ENCODE measurements at regions not wholly inside any gene's neighbourhood (a gene's known extent, or its start where the extent isn't known, plus 50 kb on each side); places are given as distances from the start of the nearest gene placed in this dataset.

DNA sequence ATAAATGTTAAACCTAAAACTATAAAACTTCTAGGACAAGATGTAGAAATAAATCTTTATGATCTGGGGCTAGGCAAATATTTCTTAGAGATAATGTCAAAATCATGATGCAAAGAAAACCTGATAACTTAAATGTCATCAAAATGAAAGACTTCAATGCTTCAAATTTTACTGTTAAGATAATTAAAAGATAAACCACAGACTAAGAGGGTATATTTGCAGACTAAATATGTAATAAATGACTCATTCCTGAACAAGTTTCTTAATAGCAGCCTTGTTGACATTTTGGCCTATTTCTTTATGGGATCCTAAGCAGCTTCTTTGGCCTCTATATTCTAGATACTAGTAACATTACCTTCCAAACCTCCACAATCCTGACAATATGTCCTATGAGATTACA lies 2878.3 kb upstream of the PCDH20 start:
- CTCF ChIA-PET: interaction anchor here (0.6 kb wide), 1 partner anchor 424 kb away, joined by 3 read pairs; no protein-coding TSS in a partner anchor
- POLR2A ChIA-PET: no interaction called here
- Histone ChIP-seq H3K4me3 (ENCODE audit: control insufficient read depth in 1 of 7, extremely low read depth in 1 of 7, insufficient read depth in 4 of 7, low read depth in 2 of 7, low read length in 6 of 7) (no peak overlapping the region), H3K27ac (ENCODE audit: insufficient read depth in 1 of 2, low read depth in 1 of 2, low read length in 2 of 2, poor library complexity in 1 of 2, severe bottlenecking in 2 of 2) (no peak overlapping the region), H3K4me1 (ENCODE audit: control extremely low read depth in 1 of 4, control insufficient read depth in 4 of 4, insufficient read depth in 4 of 4, low read length in 3 of 4) (no peaks in the 10 kb centered on the region), H3K36me3 (ENCODE audit: control insufficient read depth in 4 of 4, insufficient read depth in 4 of 4, low read length in 3 of 4) (no peaks in the 10 kb centered on the region), H3K9me3 (ENCODE audit: control extremely low read depth in 1 of 5, control insufficient read depth in 4 of 5, insufficient read depth in 2 of 5, low read depth in 1 of 5, low read length in 4 of 5) (no peaks in the 10 kb centered on the region), H3K27me3 (replicated peaks in 2 of 5; ENCODE audit: control insufficient read depth in 4 of 5, insufficient read depth in 5 of 5, low read length in 4 of 5) (no peaks in the 10 kb centered on the region)
- DNase-seq: no peak

DNA sequence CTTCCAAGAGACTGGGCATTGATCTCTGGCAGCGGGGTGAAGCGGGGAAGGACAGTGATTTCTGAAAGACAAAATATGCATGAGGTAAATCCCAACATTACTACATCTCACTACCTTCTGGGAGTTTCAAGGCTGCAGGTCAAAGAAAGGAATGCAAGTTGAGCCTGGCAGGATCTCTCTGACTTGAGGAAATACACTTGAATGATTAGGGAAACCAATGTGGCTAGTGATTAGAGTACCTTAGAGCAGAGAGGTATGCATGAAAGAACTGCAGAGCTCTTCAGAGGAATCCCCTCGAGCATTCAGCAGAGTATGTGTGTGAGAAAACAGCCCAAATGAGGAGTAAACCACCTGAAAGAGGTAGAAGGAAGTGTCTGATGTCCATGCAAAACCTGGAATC lies 2874.1 kb upstream of the PCDH20 start:
- H3K4me1 ChIP-seq (ENCODE audit: control extremely low read depth in 1 of 4, control insufficient read depth in 4 of 4, insufficient read depth in 4 of 4, low read length in 3 of 4): no peaks in the 10 kb centered on the region
- POLR2A ChIA-PET: no interaction called here

DNA sequence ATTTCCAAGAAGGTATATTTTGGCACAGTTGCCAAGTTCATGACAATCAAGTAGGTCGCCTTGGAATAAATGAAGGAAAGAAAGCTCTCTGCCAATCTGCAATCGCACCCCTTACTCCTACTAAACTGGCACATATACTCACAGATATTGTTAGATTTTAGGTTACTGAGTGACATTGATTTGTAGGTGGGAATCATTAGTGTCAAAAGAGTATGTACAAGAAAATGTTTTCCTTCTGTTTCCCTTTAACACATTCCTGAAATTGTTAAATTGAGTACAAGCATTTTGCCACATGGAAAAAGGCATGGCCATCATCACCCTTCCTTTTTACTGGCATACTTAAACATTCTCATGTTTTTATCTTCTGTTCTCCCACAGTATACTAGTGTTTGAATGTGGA lies 2868.3 kb upstream of the PCDH20 start:
- ChIA-PET POLR2A (no interaction called here), CTCF (no interaction called here)
- no peak for DNase-seq
- H3K27me3 ChIP-seq (replicated peaks in 2 of 5; ENCODE audit: control insufficient read depth in 4 of 5, insufficient read depth in 5 of 5, low read length in 4 of 5): no peaks in the 10 kb centered on the region
- H3K9me3 ChIP-seq (ENCODE audit: control extremely low read depth in 1 of 5, control insufficient read depth in 4 of 5, insufficient read depth in 2 of 5, low read depth in 1 of 5, low read length in 4 of 5): no peaks in the 10 kb centered on the region
- H3K4me3 ChIP-seq (ENCODE audit: control insufficient read depth in 1 of 7, extremely low read depth in 1 of 7, insufficient read depth in 4 of 7, low read depth in 2 of 7, low read length in 6 of 7): no peak overlapping the region
- H3K27ac ChIP-seq (ENCODE audit: insufficient read depth in 1 of 2, low read depth in 1 of 2, low read length in 2 of 2, poor library complexity in 1 of 2, severe bottlenecking in 2 of 2): no peak overlapping the region
- no peaks in the 10 kb centered on the region for H3K4me1 ChIP-seq (ENCODE audit: control extremely low read depth in 1 of 4, control insufficient read depth in 4 of 4, insufficient read depth in 4 of 4, low read length in 3 of 4)
- no CpG with 5 or more reads among the region's 2 CpGs for WGBS (ENCODE audit: insufficient coverage)
- no peaks in the 10 kb centered on the region for H3K36me3 ChIP-seq (ENCODE audit: control insufficient read depth in 4 of 4, insufficient read depth in 4 of 4, low read length in 3 of 4)

More for the DNA sequence above, 2874.1 kb upstream of the PCDH20 start:
- Histone ChIP-seq H3K27ac (ENCODE audit: insufficient read depth in 1 of 2, low read depth in 1 of 2, low read length in 2 of 2, poor library complexity in 1 of 2, severe bottlenecking in 2 of 2) (no peak overlapping the region), H3K36me3 (ENCODE audit: control insufficient read depth in 4 of 4, insufficient read depth in 4 of 4, low read length in 3 of 4) (no peaks in the 10 kb centered on the region), H3K9me3 (ENCODE audit: control extremely low read depth in 1 of 5, control insufficient read depth in 4 of 5, insufficient read depth in 2 of 5, low read depth in 1 of 5, low read length in 4 of 5) (no peaks in the 10 kb centered on the region), H3K27me3 (replicated peaks in 2 of 5; ENCODE audit: control insufficient read depth in 4 of 5, insufficient read depth in 5 of 5, low read length in 4 of 5) (no peaks in the 10 kb centered on the region), H3K4me3 (ENCODE audit: control insufficient read depth in 1 of 7, extremely low read depth in 1 of 7, insufficient read depth in 4 of 7, low read depth in 2 of 7, low read length in 6 of 7) (no peak overlapping the region)
- DNase-seq: no peak
- CTCF ChIA-PET: no interaction called here
- WGBS (ENCODE audit: insufficient coverage): 86% methylated on average over 1 of the region's 3 CpGs

DNA sequence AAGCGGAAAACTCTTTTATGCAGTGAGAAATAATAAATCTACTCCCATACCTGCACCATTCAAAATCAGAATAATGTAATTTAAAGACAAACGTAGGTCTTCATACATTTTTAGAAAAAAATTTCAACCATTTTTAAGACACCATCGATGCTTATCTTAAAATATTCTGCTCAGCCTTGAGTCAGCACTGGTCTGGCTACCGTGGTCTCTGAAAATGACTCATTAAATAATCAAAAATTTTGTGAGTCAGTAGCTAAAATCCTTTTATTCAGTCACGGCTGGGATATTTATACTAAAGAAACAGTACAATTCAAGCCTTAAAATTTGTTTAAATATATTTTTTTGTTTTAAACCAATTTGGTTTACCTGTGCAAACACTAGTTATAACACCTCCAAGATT lies 2862.8 kb upstream of the PCDH20 start:
- H3K27me3 ChIP-seq (replicated peaks in 2 of 5; ENCODE audit: control insufficient read depth in 4 of 5, insufficient read depth in 5 of 5, low read length in 4 of 5): no peaks in the 10 kb centered on the region
- H3K9me3 ChIP-seq (ENCODE audit: control extremely low read depth in 1 of 5, control insufficient read depth in 4 of 5, insufficient read depth in 2 of 5, low read depth in 1 of 5, low read length in 4 of 5): peaks cover 0 to 7% (median 0%) of the 10 kb centered on the region in 5 experiments
- no peak for DNase-seq
- ChIA-PET CTCF (no interaction called here), POLR2A (no interaction called here)
- H3K4me3 ChIP-seq (ENCODE audit: control insufficient read depth in 1 of 7, extremely low read depth in 1 of 7, insufficient read depth in 4 of 7, low read depth in 2 of 7, low read length in 6 of 7): no peak overlapping the region
- no peaks in the 10 kb centered on the region for H3K36me3 ChIP-seq (ENCODE audit: control insufficient read depth in 4 of 4, insufficient read depth in 4 of 4, low read length in 3 of 4)
- WGBS (ENCODE audit: insufficient coverage): 100% methylated on average over 3 of the region's 5 CpGs
- no peak overlapping the region for H3K27ac ChIP-seq (ENCODE audit: insufficient read depth in 1 of 2, low read depth in 1 of 2, low read length in 2 of 2, poor library complexity in 1 of 2, severe bottlenecking in 2 of 2)
- no peaks in the 10 kb centered on the region for H3K4me1 ChIP-seq (ENCODE audit: control extremely low read depth in 1 of 4, control insufficient read depth in 4 of 4, insufficient read depth in 4 of 4, low read length in 3 of 4)

DNA sequence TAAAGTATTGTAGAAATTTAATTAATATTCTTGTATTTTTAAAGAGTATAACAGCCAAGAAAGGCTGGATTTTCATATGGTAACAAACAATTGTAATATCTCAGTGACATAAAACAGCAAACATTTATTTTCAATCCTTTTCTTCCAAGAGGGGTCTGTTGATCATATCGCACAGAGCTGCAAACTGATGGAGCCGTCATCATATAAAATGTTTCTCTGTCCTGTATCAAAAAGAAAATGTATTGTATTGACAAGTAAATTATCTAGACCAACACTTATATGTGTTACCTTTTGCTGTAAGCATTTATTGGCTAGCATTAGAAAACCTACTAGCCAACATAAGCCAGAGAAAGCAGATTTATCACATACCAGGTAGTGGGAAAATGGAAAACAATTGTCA lies 2861.4 kb upstream of the PCDH20 start:
- no peak overlapping the region for H3K4me3 ChIP-seq (ENCODE audit: control insufficient read depth in 1 of 7, extremely low read depth in 1 of 7, insufficient read depth in 4 of 7, low read depth in 2 of 7, low read length in 6 of 7)
- H3K27me3 ChIP-seq (replicated peaks in 2 of 5; ENCODE audit: control insufficient read depth in 4 of 5, insufficient read depth in 5 of 5, low read length in 4 of 5): no peaks in the 10 kb centered on the region
- H3K4me1 ChIP-seq (ENCODE audit: control extremely low read depth in 1 of 4, control insufficient read depth in 4 of 4, insufficient read depth in 4 of 4, low read length in 3 of 4): no peaks in the 10 kb centered on the region
- peaks cover 0 to 7% (median 0%) of the 10 kb centered on the region in 5 experiments for H3K9me3 ChIP-seq (ENCODE audit: control extremely low read depth in 1 of 5, control insufficient read depth in 4 of 5, insufficient read depth in 2 of 5, low read depth in 1 of 5, low read length in 4 of 5)
- no peak overlapping the region for H3K27ac ChIP-seq (ENCODE audit: insufficient read depth in 1 of 2, low read depth in 1 of 2, low read length in 2 of 2, poor library complexity in 1 of 2, severe bottlenecking in 2 of 2)
- CTCF ChIA-PET: no interaction called here
- WGBS (ENCODE audit: insufficient coverage): no CpG with 5 or more reads among the region's 2 CpGs
- POLR2A ChIA-PET: no interaction called here
- no peaks in the 10 kb centered on the region for H3K36me3 ChIP-seq (ENCODE audit: control insufficient read depth in 4 of 4, insufficient read depth in 4 of 4, low read length in 3 of 4)
- DNase-seq: no peak

DNA sequence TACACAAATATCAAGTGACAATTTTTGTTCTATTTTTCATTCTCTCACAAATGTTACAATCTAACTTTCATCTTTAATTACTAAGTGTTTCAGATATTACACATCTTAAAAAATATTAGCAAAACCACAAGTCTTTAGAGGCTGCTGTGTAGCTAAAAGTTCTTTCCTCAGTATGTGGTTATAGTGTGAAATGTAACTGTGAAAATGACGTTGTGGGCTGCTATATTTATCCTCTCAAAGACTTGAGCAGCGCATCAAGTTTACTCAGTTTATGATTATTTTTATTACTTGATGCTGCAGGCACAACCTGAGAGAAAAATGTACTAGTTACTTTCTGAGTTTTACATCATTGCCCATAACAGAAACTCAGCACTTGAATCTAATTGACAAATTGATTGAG lies 2860.6 kb upstream of the PCDH20 start:
- no peaks in the 10 kb centered on the region for H3K4me1 ChIP-seq (ENCODE audit: control extremely low read depth in 1 of 4, control insufficient read depth in 4 of 4, insufficient read depth in 4 of 4, low read length in 3 of 4)
- no CpG with 5 or more reads among the region's 2 CpGs for WGBS (ENCODE audit: insufficient coverage)
- no peak overlapping the region for H3K27ac ChIP-seq (ENCODE audit: insufficient read depth in 1 of 2, low read depth in 1 of 2, low read length in 2 of 2, poor library complexity in 1 of 2, severe bottlenecking in 2 of 2)
- no peak overlapping the region for H3K4me3 ChIP-seq (ENCODE audit: control insufficient read depth in 1 of 7, extremely low read depth in 1 of 7, insufficient read depth in 4 of 7, low read depth in 2 of 7, low read length in 6 of 7)
- DNase-seq: no peak
- peaks cover 0 to 7% (median 0%) of the 10 kb centered on the region in 5 experiments for H3K9me3 ChIP-seq (ENCODE audit: control extremely low read depth in 1 of 5, control insufficient read depth in 4 of 5, insufficient read depth in 2 of 5, low read depth in 1 of 5, low read length in 4 of 5)
- CTCF ChIA-PET: no interaction called here
- no peaks in the 10 kb centered on the region for H3K27me3 ChIP-seq (replicated peaks in 2 of 5; ENCODE audit: control insufficient read depth in 4 of 5, insufficient read depth in 5 of 5, low read length in 4 of 5)
- POLR2A ChIA-PET: no interaction called here
- H3K36me3 ChIP-seq (ENCODE audit: control insufficient read depth in 4 of 4, insufficient read depth in 4 of 4, low read length in 3 of 4): no peaks in the 10 kb centered on the region

GRCh38 chr13:64274481-64275217 lies 2859.0 kb upstream of the PCDH20 start:
- Histone ChIP-seq H3K4me1 (ENCODE audit: control extremely low read depth in 1 of 4, control insufficient read depth in 4 of 4, insufficient read depth in 4 of 4, low read length in 3 of 4) (no peaks in the 10 kb centered on the region), H3K4me3 (ENCODE audit: control insufficient read depth in 1 of 7, extremely low read depth in 1 of 7, insufficient read depth in 4 of 7, low read depth in 2 of 7, low read length in 6 of 7) (no peak overlapping the region), H3K36me3 (ENCODE audit: control insufficient read depth in 4 of 4, insufficient read depth in 4 of 4, low read length in 3 of 4) (no peaks in the 10 kb centered on the region), H3K27ac (ENCODE audit: insufficient read depth in 1 of 2, low read depth in 1 of 2, low read length in 2 of 2, poor library complexity in 1 of 2, severe bottlenecking in 2 of 2) (no peak overlapping the region), H3K9me3 (ENCODE audit: control extremely low read depth in 1 of 5, control insufficient read depth in 4 of 5, insufficient read depth in 2 of 5, low read depth in 1 of 5, low read length in 4 of 5) (peaks cover 0 to 7% (median 0%) of the 10 kb centered on the region in 5 experiments), H3K27me3 (replicated peaks in 2 of 5; ENCODE audit: control insufficient read depth in 4 of 5, insufficient read depth in 5 of 5, low read length in 4 of 5) (no peaks in the 10 kb centered on the region)
- ChIA-PET CTCF (no interaction called here), POLR2A (no interaction called here)
- DNase-seq: peak in 2 of 3 donors; percentile 0 to 18
- WGBS (ENCODE audit: insufficient coverage): 81% methylated on average over 3 of the region's 5 CpGs
